Activated naive CD8-positive, alpha-beta T cell treated with anti-CD3 and anti-CD28 coated beads for 36 hours (primary cell): ENCODE measurements at regions not wholly inside any gene's neighbourhood (a gene's known extent, or its start where the extent isn't known, plus 50 kb on each side); places are given as distances from the start of the nearest gene placed in this dataset.
"Not testable (repeated sequence)": the region's sequence is repeated elsewhere in the genome, so short reads cannot be mapped to it uniquely, and the experiment has no call there.

Experiments used
- DNase-seq: peaks from one replicate; pipeline ENCODE4 v3.0.0; 2021
- H3K27ac Mint-ChIP-seq: one replicate; pipeline ENCODE4 v1.8.0; 2022; ENCODE audit warnings: mild to moderate bottlenecking, moderate library complexity, mixed read lengths
- H3K27me3 Mint-ChIP-seq: one replicate; pipeline ENCODE4 v1.8.0; 2022; ENCODE audit warnings: mild to moderate bottlenecking, mixed read lengths
- H3K36me3 Mint-ChIP-seq: one replicate; pipeline ENCODE4 v1.8.0; 2021; ENCODE audit warnings: mild to moderate bottlenecking, mixed read lengths
- H3K4me1 Mint-ChIP-seq: one replicate; pipeline ENCODE4 v1.8.0; 2021; ENCODE audit warnings: mixed read lengths
- H3K4me3 Mint-ChIP-seq: one replicate; pipeline ENCODE4 v1.8.0; 2022; ENCODE audit warnings: mild to moderate bottlenecking, moderate library complexity, mixed read lengths
- H3K9me3 Mint-ChIP-seq: one replicate; pipeline ENCODE4 v1.8.0; 2022; ENCODE audit warnings: mixed read lengths

DNA sequence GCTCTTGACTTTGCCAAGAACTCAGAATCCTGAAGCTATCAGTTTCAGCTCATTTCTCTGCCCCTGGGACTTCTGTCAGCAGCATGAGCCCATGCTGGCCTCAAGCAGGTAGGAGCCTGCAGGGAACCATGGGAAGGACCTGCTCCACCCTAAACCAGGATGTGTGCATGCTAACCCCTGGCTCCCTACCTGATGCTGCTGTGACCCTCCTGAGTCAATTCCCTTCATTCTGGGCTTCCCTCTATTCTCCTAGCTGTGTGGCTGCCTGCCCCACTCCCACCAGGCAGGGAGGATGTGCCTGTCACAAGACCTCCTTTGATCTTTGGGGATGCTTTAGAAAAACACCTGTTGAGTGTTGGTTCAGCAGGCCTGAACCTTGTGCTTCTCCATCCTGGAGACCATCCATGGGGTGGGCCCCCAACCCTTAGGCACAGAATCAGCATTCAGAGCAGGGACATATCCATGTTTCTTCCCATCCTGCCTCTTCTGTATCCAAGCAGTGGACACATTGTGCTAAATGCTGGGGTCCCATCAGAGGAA, 117.1 kb upstream of the CCL21 start:
- no peak for DNase-seq
- H3K27me3 Mint-ChIP-seq = peaks cover 7% of the 10 kb centered on the region
- no peaks in the 10 kb centered on the region for H3K4me1 Mint-ChIP-seq
- H3K36me3 Mint-ChIP-seq = no peaks in the 10 kb centered on the region
- no peak overlapping the region for H3K27ac Mint-ChIP-seq
- H3K9me3 Mint-ChIP-seq = no peaks in the 10 kb centered on the region
- no peak overlapping the region for H3K4me3 Mint-ChIP-seq

DNA sequence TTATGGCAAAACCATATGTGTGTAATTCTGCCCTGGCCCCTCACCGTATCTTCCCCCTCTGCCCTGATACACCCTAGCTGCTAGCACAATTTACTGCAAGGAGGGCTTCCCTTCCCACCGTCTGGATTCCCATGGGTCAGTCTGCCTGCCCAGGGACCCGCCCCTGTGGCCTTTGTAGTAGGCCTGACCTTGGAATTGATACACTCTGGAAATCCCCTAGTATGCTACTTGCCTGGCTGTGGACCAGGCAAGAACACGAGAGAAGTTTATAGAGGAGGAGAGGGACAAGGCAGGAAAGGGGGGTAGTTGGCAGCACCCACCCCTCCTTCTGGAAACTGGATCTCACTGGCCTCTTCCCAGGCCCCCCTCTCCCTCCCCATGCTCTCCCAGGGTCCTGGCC, 115.8 kb upstream of the CCL21 start:
- DNase-seq = no peak
- peaks cover 3% of the 10 kb centered on the region for H3K9me3 Mint-ChIP-seq
- no peaks in the 10 kb centered on the region for H3K36me3 Mint-ChIP-seq
- H3K27me3 Mint-ChIP-seq = peaks cover 7% of the 10 kb centered on the region
- H3K4me3 Mint-ChIP-seq = no peak overlapping the region
- no peak overlapping the region for H3K27ac Mint-ChIP-seq
- no peaks in the 10 kb centered on the region for H3K4me1 Mint-ChIP-seq

- no peaks in the 10 kb centered on the region for H3K4me1 Mint-ChIP-seq
- H3K27ac Mint-ChIP-seq = no peak overlapping the region
- no peak for DNase-seq
- no peak overlapping the region for H3K4me3 Mint-ChIP-seq
- peaks cover 11% of the 10 kb centered on the region for H3K27me3 Mint-ChIP-seq
- peaks cover 12% of the 10 kb centered on the region for H3K9me3 Mint-ChIP-seq
- H3K36me3 Mint-ChIP-seq = no peaks in the 10 kb centered on the region
Observed at GRCh38 chr9:34823778-34824177, 113.8 kb upstream of the CCL21 start.

DNA sequence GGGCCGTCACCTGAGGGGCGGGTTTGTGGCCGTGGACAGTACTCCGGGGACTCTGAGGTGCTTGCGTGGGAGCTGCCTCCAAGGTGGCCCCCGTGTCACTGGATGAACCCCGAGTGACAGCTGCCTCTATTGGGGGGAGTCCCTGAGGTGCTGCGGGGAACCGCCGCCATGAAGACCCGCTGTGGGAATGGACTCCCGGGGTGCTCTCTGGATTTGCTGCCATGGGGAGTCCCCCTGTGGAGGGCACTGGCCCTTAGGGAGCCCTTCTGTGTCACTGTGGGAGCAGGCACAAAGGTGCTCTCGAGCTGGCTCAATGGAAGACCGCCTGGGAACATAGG, 100.2 kb upstream of the CCL21 start:
- Mint-ChIP-seq H3K27ac (no peak overlapping the region), H3K27me3 (peaks cover 61% of the 10 kb centered on the region), H3K9me3 (peaks cover 8% of the 10 kb centered on the region), H3K36me3 (peaks cover 2% of the 10 kb centered on the region), H3K4me1 (peaks cover 2% of the 10 kb centered on the region), H3K4me3 (no peak overlapping the region)
- DNase-seq = no peak

GRCh38 chr9:34809504-34810186, 99.7 kb upstream of the CCL21 start:
- Mint-ChIP-seq H3K4me1 (peaks cover 2% of the 10 kb centered on the region), H3K4me3 (no peak overlapping the region), H3K36me3 (peaks cover 2% of the 10 kb centered on the region), H3K27ac (no peak overlapping the region), H3K27me3 (peaks cover 61% of the 10 kb centered on the region), H3K9me3 (peaks cover 10% of the 10 kb centered on the region)
- no peak for DNase-seq

GRCh38 chr9:34802916-34803315, 93.0 kb upstream of the CCL21 start:
- no peaks in the 10 kb centered on the region for H3K36me3 Mint-ChIP-seq
- H3K27ac Mint-ChIP-seq = no peak overlapping the region
- peaks cover 59% of the 10 kb centered on the region for H3K27me3 Mint-ChIP-seq
- no peaks in the 10 kb centered on the region for H3K4me1 Mint-ChIP-seq
- no peak overlapping the region for H3K4me3 Mint-ChIP-seq
- DNase-seq = no peak
- peaks cover 11% of the 10 kb centered on the region for H3K9me3 Mint-ChIP-seq

GRCh38 chr9:34797367-34797766, 87.4 kb upstream of the CCL21 start:
- peaks cover 81% of the 10 kb centered on the region for H3K27me3 Mint-ChIP-seq
- H3K27ac Mint-ChIP-seq = no peak overlapping the region
- H3K36me3 Mint-ChIP-seq = no peaks in the 10 kb centered on the region
- H3K4me1 Mint-ChIP-seq = no peaks in the 10 kb centered on the region
- peaks cover 4% of the 10 kb centered on the region for H3K9me3 Mint-ChIP-seq
- H3K4me3 Mint-ChIP-seq = no peak overlapping the region
- no peak for DNase-seq

GRCh38 chr9:34796924-34797323, 87.0 kb upstream of the CCL21 start:
- H3K27ac Mint-ChIP-seq = no peak overlapping the region
- no peaks in the 10 kb centered on the region for H3K36me3 Mint-ChIP-seq
- H3K4me1 Mint-ChIP-seq = no peaks in the 10 kb centered on the region
- no peak for DNase-seq
- peaks cover 4% of the 10 kb centered on the region for H3K9me3 Mint-ChIP-seq
- peaks cover 82% of the 10 kb centered on the region for H3K27me3 Mint-ChIP-seq
- no peak overlapping the region for H3K4me3 Mint-ChIP-seq

GRCh38 chr9:34793428-34793827, 83.5 kb upstream of the CCL21 start:
- H3K27me3 Mint-ChIP-seq = peaks cover 76% of the 10 kb centered on the region
- no peaks in the 10 kb centered on the region for H3K9me3 Mint-ChIP-seq
- H3K4me3 Mint-ChIP-seq = no peak overlapping the region
- no peak overlapping the region for H3K27ac Mint-ChIP-seq
- H3K4me1 Mint-ChIP-seq = no peaks in the 10 kb centered on the region
- H3K36me3 Mint-ChIP-seq = no peaks in the 10 kb centered on the region
- no peak for DNase-seq

DNA sequence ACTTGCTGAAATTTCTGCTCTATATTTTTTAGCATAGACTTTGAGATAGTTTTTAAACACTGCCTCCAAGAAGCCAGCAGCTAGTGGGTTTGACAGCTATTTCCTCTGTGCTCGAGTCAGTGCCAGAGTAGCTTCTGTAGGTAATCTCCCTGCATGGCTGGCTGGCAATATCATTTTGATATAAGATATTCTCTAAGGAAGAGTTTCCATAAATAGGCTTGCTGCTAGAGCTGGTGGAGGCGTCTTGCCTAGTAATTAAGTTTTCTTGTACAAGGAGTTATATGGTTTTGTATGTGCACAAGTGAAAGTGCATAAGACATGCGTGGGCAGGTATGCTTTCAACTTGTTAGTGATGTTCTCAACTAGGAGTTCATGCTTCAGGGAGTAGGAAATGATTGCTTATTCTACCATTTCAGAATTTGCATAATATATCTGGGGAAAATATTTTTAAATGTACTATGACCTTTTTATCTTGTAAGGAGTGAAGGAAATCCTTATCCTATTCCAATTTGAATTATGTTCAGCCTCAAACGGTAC, 74.1 kb upstream of the CCL21 start:
- Mint-ChIP-seq H3K4me1 (no peaks in the 10 kb centered on the region), H3K27ac (no peak overlapping the region), H3K4me3 (no peak overlapping the region), H3K36me3 (no peaks in the 10 kb centered on the region), H3K27me3 (peaks cover 12% of the 10 kb centered on the region), H3K9me3 (no peaks in the 10 kb centered on the region)
- no peak for DNase-seq

- H3K4me3 Mint-ChIP-seq = no peak overlapping the region
- peaks cover 23% of the 10 kb centered on the region for H3K27me3 Mint-ChIP-seq
- no peaks in the 10 kb centered on the region for H3K36me3 Mint-ChIP-seq
- H3K4me1 Mint-ChIP-seq = no peaks in the 10 kb centered on the region
- no peak overlapping the region for H3K27ac Mint-ChIP-seq
- H3K9me3 Mint-ChIP-seq = no peaks in the 10 kb centered on the region
- DNase-seq = no peak
Observed at GRCh38 chr9:34782372-34782771, 72.4 kb upstream of the CCL21 start.

- DNase-seq = no peak
- Mint-ChIP-seq H3K27me3 (peaks cover 42% of the 10 kb centered on the region), H3K36me3 (no peaks in the 10 kb centered on the region), H3K4me3 (no peak overlapping the region), H3K4me1 (no peaks in the 10 kb centered on the region), H3K27ac (no peak overlapping the region), H3K9me3 (peaks cover 7% of the 10 kb centered on the region)
Observed at GRCh38 chr9:34777666-34778065, 67.7 kb upstream of the CCL21 start.

DNA sequence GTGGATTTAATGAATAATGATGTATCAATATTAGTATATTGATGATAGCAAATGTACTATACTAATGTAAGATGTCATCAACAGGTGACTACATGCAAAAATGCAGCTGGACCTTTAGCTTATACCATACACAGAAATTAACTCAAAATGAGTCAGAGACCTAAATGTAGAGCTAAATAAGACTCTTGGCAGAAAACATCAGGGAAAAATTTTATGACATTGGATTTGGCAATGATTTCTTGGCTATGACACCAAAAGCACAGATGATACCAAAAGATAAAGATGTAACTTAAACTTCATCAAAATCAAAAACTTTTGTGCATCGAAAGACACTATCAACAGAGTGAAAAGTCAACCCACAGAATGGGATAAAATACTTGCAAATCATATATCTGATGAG, 64.0 kb upstream of the CCL21 start:
- H3K4me3 Mint-ChIP-seq = no peak overlapping the region
- H3K27me3 Mint-ChIP-seq = peaks cover 57% of the 10 kb centered on the region
- no peaks in the 10 kb centered on the region for H3K4me1 Mint-ChIP-seq
- no peaks in the 10 kb centered on the region for H3K36me3 Mint-ChIP-seq
- peaks cover 7% of the 10 kb centered on the region for H3K9me3 Mint-ChIP-seq
- H3K27ac Mint-ChIP-seq = no peak overlapping the region
- no peak for DNase-seq

GRCh38 chr9:34773306-34773910, 63.5 kb upstream of the CCL21 start:
- Mint-ChIP-seq H3K4me3 (no peak overlapping the region), H3K9me3 (peaks cover 7% of the 10 kb centered on the region), H3K4me1 (no peaks in the 10 kb centered on the region), H3K36me3 (no peaks in the 10 kb centered on the region), H3K27me3 (peaks cover 57% of the 10 kb centered on the region), H3K27ac (no peak overlapping the region)
- DNase-seq = no peak

- H3K4me1 Mint-ChIP-seq = no peaks in the 10 kb centered on the region
- H3K27ac Mint-ChIP-seq = no peak overlapping the region
- no peak overlapping the region for H3K4me3 Mint-ChIP-seq
- H3K27me3 Mint-ChIP-seq = peaks cover 57% of the 10 kb centered on the region
- H3K9me3 Mint-ChIP-seq = peaks cover 6% of the 10 kb centered on the region
- DNase-seq = no peak
- no peaks in the 10 kb centered on the region for H3K36me3 Mint-ChIP-seq
Observed at GRCh38 chr9:34771007-34771406, 61.1 kb upstream of the CCL21 start.

DNA sequence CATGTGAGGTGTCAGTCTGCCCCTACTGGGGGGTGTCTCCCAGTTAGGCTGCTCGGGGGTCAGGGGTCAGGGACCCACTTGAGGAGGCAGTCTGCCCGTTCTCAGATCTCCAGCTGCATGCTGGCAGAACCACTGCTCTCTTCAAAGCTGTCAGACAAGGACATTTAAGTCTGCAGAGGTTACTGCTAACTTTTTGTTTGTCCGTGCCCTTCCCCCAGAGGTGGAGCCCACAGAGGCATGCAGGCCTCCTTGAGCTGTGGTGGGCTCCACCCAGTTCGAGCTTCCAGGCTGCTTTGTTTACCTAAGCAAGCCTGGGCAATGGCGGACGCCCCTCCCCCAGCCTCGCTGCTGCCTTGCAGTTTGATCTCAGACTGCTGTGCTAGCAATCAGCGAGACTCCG, 57.2 kb upstream of the CCL21 start:
- H3K9me3 Mint-ChIP-seq, H3K36me3 Mint-ChIP-seq, H3K4me3 Mint-ChIP-seq, DNase-seq, H3K4me1 Mint-ChIP-seq, H3K27ac Mint-ChIP-seq: not testable (repeated sequence)
- peaks cover 45% of the 10 kb centered on the region for H3K27me3 Mint-ChIP-seq
